ENCODE measurements at regions not wholly inside any gene's neighbourhood (a gene's known extent, or its start where the extent isn't known, plus 50 kb on each side); places are given as distances from the start of the nearest gene placed in this dataset.

DNA sequence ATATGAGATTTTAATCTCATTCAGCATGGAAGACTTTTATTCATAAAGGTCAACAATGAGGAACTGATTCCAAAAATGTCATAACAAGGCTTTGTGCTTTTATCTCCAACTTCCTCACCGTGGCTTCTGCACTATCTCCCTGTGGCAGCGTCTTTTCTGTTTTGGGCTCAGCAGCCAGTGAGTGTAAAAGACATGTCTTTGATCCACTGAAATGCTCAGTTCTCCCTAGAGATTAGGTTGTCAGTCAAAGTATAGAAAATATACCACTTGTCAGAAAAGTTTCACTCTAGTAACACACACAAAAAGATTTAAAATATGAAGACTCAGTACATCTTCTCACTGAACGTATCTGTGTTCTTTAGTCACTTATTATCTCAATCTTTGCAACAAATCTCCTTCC, 901.8 kb upstream of the ZWINT start:
- 0 out of 2 replicates have a peak overlapping the region, but pooled peaks have one; percentile 19 for H2AFZ ChIP-seq (ENCODE audit: low read length)
- TF ChIP-seq, protein P1, sequence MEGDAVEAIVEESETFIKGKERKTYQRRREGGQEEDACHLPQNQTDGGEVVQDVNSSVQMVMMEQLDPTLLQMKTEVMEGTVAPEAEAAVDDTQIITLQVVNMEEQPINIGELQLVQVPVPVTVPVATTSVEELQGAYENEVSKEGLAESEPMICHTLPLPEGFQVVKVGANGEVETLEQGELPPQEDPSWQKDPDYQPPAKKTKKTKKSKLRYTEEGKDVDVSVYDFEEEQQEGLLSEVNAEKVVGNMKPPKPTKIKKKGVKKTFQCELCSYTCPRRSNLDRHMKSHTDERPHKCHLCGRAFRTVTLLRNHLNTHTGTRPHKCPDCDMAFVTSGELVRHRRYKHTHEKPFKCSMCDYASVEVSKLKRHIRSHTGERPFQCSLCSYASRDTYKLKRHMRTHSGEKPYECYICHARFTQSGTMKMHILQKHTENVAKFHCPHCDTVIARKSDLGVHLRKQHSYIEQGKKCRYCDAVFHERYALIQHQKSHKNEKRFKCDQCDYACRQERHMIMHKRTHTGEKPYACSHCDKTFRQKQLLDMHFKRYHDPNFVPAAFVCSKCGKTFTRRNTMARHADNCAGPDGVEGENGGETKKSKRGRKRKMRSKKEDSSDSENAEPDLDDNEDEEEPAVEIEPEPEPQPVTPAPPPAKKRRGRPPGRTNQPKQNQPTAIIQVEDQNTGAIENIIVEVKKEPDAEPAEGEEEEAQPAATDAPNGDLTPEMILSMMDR (conservative IDR thresholded peaks at IDR 0.05; ENCODE audit: low read length), result no peak
- no peak for TF ChIP-seq EZH2phosphoT487 (IDR thresholded peaks at IDR 0.05; ENCODE audit: borderline replicate concordance, low read depth, low read length)
- 0 out of 2 replicates have a peak overlapping the region, but pooled peaks have one; percentile 11 for H3K4me2 ChIP-seq (ENCODE audit: low read length)
- no peaks in the 10 kb centered on the region for H3K4me1 ChIP-seq (ENCODE audit: insufficient read depth, low read length, poor library complexity, severe bottlenecking)
- no peak overlapping the region for H3K27ac ChIP-seq (ENCODE audit: low read depth, low read length, poor library complexity, severe bottlenecking)
- no peaks in the 10 kb centered on the region for H3K36me3 ChIP-seq (ENCODE audit: insufficient read depth, low read length)
- intact Hi-C loops (cut with micrococcal nuclease; ENCODE audit: unreplicated experiment), result no loop called here
- DNase-seq (ENCODE audit: low spot score), result no peak
- no peaks in the 10 kb centered on the region for H3K79me2 ChIP-seq (ENCODE audit: insufficient read depth, low read depth, low read length)
- POLR2A ChIA-PET, result no interaction called here
- H3K9me2 ChIP-seq (ENCODE audit: insufficient read depth, low read length), result no peaks in the 10 kb centered on the region
- no peak overlapping the region for H3K4me3 ChIP-seq (ENCODE audit: low read depth, low read length, poor library complexity, severe bottlenecking)
- CTCF ChIA-PET (ENCODE audit: unreplicated experiment), result no interaction called here
- BruUV-seq (replicated peaks), result no TSS peak
- no peaks in the 10 kb centered on the region for H3K9me3 ChIP-seq (ENCODE audit: low read length)
- H4K20me1 ChIP-seq (ENCODE audit: insufficient read depth, low read length), result no peaks in the 10 kb centered on the region

DNA sequence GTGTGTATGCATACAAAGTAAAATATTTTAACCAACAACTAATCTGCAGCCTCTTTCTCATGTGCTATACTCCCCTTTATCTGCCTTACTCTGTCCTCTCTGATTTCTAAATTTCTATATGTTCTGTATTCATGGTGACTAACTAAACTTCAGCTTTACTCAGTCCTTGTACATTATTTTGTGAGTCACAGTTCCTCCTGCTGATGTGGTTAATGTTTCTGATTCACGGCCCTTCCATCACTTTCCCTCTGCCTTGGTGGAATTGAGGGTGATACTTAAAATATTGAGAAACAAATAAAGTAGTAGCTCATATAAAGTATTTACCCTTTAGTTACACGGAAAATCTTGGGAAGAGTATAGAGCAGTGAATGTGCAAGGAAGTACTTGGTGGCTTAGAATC, 899.1 kb upstream of the ZWINT start:
- POLR2A ChIA-PET, result interaction anchor here (1.2 kb wide), 1 partner anchor 9 kb away, joined by 3 read pairs; no protein-coding TSS in a partner anchor

DNA sequence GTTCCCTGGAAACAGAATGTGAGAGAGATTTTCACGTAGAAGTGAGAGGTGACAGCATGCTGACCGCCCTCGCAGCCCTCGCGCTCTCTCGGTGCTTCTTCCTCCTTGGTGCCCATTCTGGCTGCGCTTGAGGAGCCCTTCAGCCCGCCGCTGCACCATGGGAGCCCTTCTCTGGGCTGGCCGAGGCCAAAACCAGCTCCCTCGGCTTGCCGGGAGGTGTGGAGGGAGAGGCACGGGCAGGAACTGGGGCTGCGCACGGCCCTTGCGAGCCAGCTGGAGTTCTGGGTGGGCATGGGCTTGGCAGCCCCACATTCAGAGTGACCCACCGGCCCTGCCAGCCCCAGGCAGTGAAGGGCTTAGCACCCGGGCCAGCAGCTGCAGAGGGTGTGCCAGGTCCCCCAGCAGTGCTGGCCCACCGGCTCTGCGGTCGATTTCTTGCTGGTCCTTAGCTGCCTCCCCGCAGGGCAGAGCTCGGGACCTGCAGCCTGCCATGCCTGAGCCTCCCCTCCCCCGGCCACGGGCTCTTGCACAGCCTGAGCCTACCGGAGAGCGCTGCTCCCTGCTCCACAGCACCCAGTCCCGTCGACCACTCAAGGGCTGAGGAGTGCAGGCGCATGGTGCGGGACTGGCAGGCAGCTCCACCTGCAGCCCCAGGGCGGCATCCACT, 888.7 kb upstream of the ZWINT start:
- H3K79me2 ChIP-seq (ENCODE audit: insufficient read depth, low read depth, low read length), result no peaks in the 10 kb centered on the region
- BruUV-seq (replicated peaks), result no TSS peak

More for the DNA sequence above, 899.1 kb upstream of the ZWINT start:
- Histone ChIP-seq H3K79me2 (ENCODE audit: insufficient read depth, low read depth, low read length) (no peaks in the 10 kb centered on the region), H3K9me3 (ENCODE audit: low read length) (no peaks in the 10 kb centered on the region), H3K4me3 (ENCODE audit: low read depth, low read length, poor library complexity, severe bottlenecking) (no peak overlapping the region), H4K20me1 (ENCODE audit: insufficient read depth, low read length) (no peaks in the 10 kb centered on the region), H3K27ac (ENCODE audit: low read depth, low read length, poor library complexity, severe bottlenecking) (no peak overlapping the region), H3K36me3 (ENCODE audit: insufficient read depth, low read length) (no peaks in the 10 kb centered on the region), H3K9me2 (ENCODE audit: insufficient read depth, low read length) (no peaks in the 10 kb centered on the region), H3K4me2 (ENCODE audit: low read length) (no peak overlapping the region), H2AFZ (ENCODE audit: low read length) (no peak overlapping the region), H3K4me1 (ENCODE audit: insufficient read depth, low read length, poor library complexity, severe bottlenecking) (no peaks in the 10 kb centered on the region)
- CTCF ChIA-PET (ENCODE audit: unreplicated experiment), result no interaction called here
- DNase-seq (ENCODE audit: low spot score), result no peak
- TF ChIP-seq, protein P1 (conservative IDR thresholded peaks at IDR 0.05; ENCODE audit: low read length), result no peak
- TF ChIP-seq EZH2phosphoT487 (IDR thresholded peaks at IDR 0.05; ENCODE audit: borderline replicate concordance, low read depth, low read length), result no peak
- BruUV-seq (replicated peaks), result no TSS peak
- intact Hi-C loops (cut with micrococcal nuclease; ENCODE audit: unreplicated experiment), result no loop called here

More for the DNA sequence above, 888.7 kb upstream of the ZWINT start:
- Histone ChIP-seq H3K27ac (ENCODE audit: low read depth, low read length, poor library complexity, severe bottlenecking) (no peak overlapping the region), H3K36me3 (ENCODE audit: insufficient read depth, low read length) (no peaks in the 10 kb centered on the region), H2AFZ (ENCODE audit: low read length) (no peak overlapping the region), H3K9me3 (ENCODE audit: low read length) (no peaks in the 10 kb centered on the region), H3K9me2 (ENCODE audit: insufficient read depth, low read length) (no peaks in the 10 kb centered on the region), H3K4me2 (ENCODE audit: low read length) (no peak overlapping the region), H3K4me1 (ENCODE audit: insufficient read depth, low read length, poor library complexity, severe bottlenecking) (peaks cover 6% of the 10 kb centered on the region), H4K20me1 (ENCODE audit: insufficient read depth, low read length) (no peaks in the 10 kb centered on the region), H3K4me3 (ENCODE audit: low read depth, low read length, poor library complexity, severe bottlenecking) (no peak overlapping the region)
- TF ChIP-seq, protein P1 (conservative IDR thresholded peaks at IDR 0.05; ENCODE audit: low read length), result no peak
- TF ChIP-seq EZH2phosphoT487 (IDR thresholded peaks at IDR 0.05; ENCODE audit: borderline replicate concordance, low read depth, low read length), result no peak
- DNase-seq (ENCODE audit: low spot score), result no peak
- ChIA-PET CTCF (ENCODE audit: unreplicated experiment) (no interaction called here), POLR2A (interaction anchor here (0.8 kb wide), 1 partner anchor 25 kb away, joined by 3 read pairs; no protein-coding TSS in a partner anchor)
- intact Hi-C loops (cut with micrococcal nuclease; ENCODE audit: unreplicated experiment), result no loop called here
